ENCODE measurements at regions not wholly inside any gene's neighbourhood (a gene's known extent, or its start where the extent isn't known, plus 50 kb on each side); places are given as distances from the start of the nearest gene placed in this dataset.

DNA sequence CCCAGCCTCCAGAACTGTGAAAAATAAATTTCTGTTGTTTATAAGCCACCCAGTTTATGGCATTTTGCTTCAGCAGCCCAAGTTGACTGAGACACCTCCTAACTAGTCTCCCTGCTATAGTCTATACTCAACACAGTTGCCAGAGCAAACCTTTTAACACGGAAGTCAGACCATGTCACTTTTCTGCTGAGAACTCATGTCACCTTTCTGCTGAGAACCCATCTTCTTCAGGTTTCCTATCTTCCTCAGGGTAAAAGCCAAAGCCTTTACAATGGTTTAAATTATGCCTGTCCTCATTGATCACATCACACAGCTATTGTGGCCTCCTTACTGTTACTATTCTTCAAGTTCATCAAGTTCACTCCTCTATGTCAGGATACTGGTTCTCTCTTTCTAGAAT, 74.3 kb upstream of the SOX6 start:
- no peak for DNase-seq

DNA sequence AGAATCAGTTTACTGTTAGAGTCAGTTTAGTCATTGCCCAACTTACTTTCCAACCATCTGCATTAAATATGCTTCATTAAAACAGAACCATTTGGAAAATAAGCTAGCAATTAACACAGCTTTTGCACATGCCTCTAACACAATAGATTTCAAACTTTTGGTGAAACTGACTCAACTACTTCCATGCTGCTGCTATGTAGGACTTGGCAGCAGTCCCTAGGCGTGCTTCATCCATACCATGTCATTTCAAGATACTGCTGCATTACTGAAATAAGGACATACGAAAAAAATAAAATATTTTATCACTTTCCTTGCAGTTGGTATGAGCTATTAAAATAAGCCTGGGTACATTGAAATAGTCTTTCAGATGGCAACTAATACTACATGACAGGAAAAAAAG, 65.5 kb upstream of the SOX6 start:
- DNase-seq = no peak

GRCh38 chr11:16418428-16419097, 62.2 kb upstream of the SOX6 start:
- DNase-seq = no peak

DNA sequence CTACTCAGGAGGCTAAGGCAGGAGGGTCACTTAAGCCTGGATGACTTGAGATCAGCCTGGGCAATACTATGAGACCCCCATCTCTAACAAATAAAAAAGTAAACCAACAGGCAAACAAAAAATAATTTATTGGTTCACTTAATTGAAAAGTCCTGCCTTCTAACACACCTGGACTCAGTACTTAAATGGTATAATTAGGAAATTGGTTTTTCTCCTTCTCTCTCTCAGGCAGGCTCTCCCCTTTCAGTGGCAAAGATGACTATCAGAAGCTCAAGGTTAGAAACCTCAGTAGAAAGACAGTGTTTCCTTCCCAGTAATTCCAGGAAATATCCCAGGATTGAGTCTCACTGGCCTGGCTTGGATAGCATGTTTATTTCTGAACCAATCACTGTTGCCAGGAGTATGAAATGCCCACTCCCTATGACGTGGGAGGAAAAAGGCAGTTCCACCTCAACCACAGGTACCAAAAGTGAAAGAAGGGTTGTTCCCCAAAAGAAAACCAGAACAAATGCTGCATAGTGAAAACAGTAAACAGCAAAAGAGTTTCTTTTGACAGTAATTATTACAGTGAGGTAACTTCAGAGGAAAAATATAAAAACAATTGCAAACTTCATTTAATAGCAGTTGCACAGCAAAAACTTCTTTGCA, 56.3 kb upstream of the SOX6 start:
- DNase-seq = no peak

- no peak for DNase-seq
These were observed 54.1 kb upstream of the SOX6 start for GRCh38 chr11:16410479-16410878.

GRCh38 chr11:16408619-16409018, 52.3 kb upstream of the SOX6 start:
- DNase-seq = no peak

DNA sequence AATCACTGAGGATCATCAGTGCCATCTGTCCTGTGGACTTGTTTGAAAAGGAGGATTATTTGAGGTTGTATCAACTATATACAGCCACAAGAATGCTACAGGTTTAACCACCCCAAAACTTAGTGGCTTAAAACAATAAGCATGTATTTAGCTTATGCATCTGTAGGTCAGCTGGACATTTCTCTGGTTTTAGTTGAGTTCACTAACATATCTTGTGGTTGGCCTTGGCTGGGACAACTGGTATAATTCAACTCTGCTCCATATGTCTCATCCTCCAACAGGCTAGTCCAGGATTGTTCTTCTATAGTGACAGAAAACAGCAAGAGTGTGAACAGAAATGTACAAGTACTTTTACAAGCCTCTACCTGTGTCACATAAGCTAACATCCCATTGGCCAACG, 49.9 kb upstream of the SOX6 start:
- DNase-seq = no peak

All from NCI-H510A (cell line).